Activated CD8-positive, alpha-beta T cell treated with anti-CD3 and anti-CD28 coated beads, Interleukin-2, amount 10 ng/mL, durations not matched to agents 7 days and 5 days (primary cell): ENCODE measurements at regions not wholly inside any gene's neighbourhood (a gene's known extent, or its start where the extent isn't known, plus 50 kb on each side); places are given as distances from the start of the nearest gene placed in this dataset.
"Not testable (repeated sequence)": the region's sequence is repeated elsewhere in the genome, so short reads cannot be mapped to it uniquely, and the experiment has no call there.

Experiments
- ATAC-seq: fragments of 150-1000 bp; cut with Tn5 transposase; one replicate; pipeline ENCODE4 v1.10.0; 2021; ENCODE audit warnings: moderate library complexity
- CTCF ChIA-PET: fragments of 350-600 bp; sonication (Branson Sonifier 250); formaldehyde crosslinking; loops from one replicate; lab custom pipeline; 2021; ENCODE audit warnings: antibody characterized with exemption; lab: Charles Lee
- POLR2A ChIA-PET: fragments of 350-600 bp; sonication (Branson Sonifier 250); formaldehyde crosslinking; loops from one replicate; lab custom pipeline; 2021; ENCODE audit warnings: antibody characterized with exemption; lab: Charles Lee
- DNase-seq: peaks from one replicate; pipeline ENCODE4 v3.0.0-alpha.2; 2020
- H3K27ac Mint-ChIP-seq: one replicate; pipeline ENCODE4 v1.8.0; 2021; ENCODE audit warnings: mild to moderate bottlenecking, mixed read lengths
- H3K27me3 Mint-ChIP-seq: one replicate; pipeline ENCODE4 v1.8.0; 2021; ENCODE audit warnings: low read depth, mixed read lengths
- H3K36me3 Mint-ChIP-seq: one replicate; pipeline ENCODE4 v1.8.0; 2021; ENCODE audit warnings: low read depth, mixed read lengths
- H3K4me1 Mint-ChIP-seq: one replicate; pipeline ENCODE4 v1.8.0; 2021; ENCODE audit warnings: low read depth, mixed read lengths
- H3K4me3 Mint-ChIP-seq: one replicate; pipeline ENCODE4 v1.8.0; 2021; ENCODE audit warnings: mild to moderate bottlenecking, mixed read lengths
- H3K9me3 Mint-ChIP-seq: one replicate; pipeline ENCODE4 v1.8.0; 2022; ENCODE audit warnings: mixed read lengths; ENCODE audit not compliant: insufficient read depth

DNA sequence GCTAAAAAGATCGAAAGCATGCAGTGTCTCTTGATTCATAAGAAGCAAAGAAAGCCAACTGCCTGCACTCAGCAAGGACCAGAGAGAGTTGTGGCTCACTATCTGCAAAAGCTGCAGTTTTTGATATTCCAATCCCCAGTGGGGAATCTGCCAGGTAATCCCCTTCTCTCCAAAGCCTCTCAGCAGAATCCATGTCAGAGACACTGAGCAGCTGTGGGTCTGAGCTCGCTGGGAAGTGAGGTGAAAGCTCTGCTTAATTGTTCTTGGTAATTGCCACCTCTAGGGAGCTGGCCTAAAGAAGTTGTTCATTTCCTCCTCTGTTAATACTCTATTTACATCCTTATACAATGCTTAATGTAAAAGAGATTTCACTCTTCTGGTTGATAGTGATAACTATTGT is 261.3 kb upstream of the LRRC4C start:
- Mint-ChIP-seq H3K4me3 (no peak overlapping the region), H3K27ac (no peak overlapping the region)

DNA sequence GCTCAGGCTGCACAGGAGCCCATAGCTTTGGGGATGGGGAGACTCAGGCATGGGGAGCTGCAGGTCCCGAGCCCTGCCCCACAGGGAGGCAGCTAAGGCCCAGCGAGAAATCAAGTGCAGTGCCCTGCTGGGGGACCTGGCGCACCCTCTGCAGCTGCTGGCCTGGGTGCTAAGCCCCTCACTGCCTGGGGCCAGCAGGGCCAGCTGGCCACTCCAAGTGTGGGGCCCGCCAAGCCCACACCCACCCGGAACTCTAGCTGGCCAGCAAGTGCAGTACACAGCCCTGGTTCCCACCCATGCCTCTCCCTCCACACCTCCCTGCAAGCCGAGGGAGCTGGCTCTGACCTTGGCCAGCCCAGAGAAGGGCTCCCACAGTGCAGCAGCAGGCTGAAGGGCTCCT is 268.7 kb upstream of the LRRC4C start:
- H3K4me1 Mint-ChIP-seq, DNase-seq, CTCF ChIA-PET, ATAC-seq, H3K4me3 Mint-ChIP-seq, H3K36me3 Mint-ChIP-seq, H3K27me3 Mint-ChIP-seq, H3K27ac Mint-ChIP-seq, POLR2A ChIA-PET: not testable (repeated sequence)
- peaks cover 17% of the 10 kb centered on the region for H3K9me3 Mint-ChIP-seq

More for the DNA sequence above, 261.3 kb upstream of the LRRC4C start:
- peaks cover 24% of the 10 kb centered on the region for H3K9me3 Mint-ChIP-seq
- H3K4me1 Mint-ChIP-seq = no peaks in the 10 kb centered on the region
- H3K36me3 Mint-ChIP-seq = no peaks in the 10 kb centered on the region
- ChIA-PET POLR2A (no interaction called here), CTCF (no interaction called here)
- ATAC-seq (no peak), DNase-seq (no peak)
- no peaks in the 10 kb centered on the region for H3K27me3 Mint-ChIP-seq

DNA sequence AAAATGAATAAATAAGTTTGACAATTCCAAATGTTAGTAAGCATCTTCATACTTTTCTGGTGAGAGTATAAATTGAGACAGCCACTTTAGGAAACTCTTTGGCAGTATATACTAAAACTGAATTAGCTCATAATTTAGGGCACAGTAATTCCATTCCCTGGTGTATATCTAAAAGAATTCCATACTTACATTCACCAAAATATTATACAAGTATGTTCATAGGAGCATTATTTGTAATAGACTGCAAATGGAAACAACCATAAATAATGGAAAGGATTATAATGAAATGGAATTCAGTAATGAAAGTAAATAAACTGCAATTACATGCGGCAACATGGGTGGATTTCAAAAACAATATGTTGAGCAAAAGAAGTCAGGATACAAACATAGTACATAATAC is 315.8 kb upstream of the LRRC4C start:
- Mint-ChIP-seq H3K27ac (no peak overlapping the region), H3K36me3 (no peaks in the 10 kb centered on the region), H3K27me3 (no peaks in the 10 kb centered on the region), H3K4me1 (no peaks in the 10 kb centered on the region), H3K9me3 (peaks cover 12% of the 10 kb centered on the region), H3K4me3 (no peak overlapping the region)
- ChIA-PET POLR2A (no interaction called here), CTCF (no interaction called here)
- ATAC-seq = no peak
- no peak for DNase-seq

DNA sequence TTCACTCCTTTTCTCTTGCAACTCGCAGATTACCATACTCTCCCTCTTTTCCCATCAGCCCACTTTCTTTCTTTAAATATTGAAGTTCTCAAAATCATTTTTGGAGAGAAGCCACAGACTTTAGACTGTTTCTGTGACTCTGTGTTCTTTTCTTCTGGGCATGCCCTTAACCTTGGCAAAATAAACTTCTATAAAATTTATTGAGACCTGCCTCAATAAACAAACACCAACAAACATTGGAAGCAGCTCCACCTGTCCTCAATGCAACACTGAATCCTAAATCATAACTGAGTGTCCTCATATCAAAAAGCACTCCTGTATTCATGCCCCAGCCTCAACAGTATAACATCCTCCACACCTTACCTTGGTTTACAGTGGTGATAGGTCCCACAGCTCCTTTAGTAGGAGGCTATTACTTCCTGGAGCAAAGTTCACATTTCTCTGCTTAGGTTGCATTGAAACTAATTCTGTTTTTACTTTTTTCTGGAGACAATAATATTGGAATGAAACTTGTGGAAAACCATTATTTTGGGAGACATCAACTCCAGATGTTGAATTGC is 320.0 kb upstream of the LRRC4C start:
- ChIA-PET POLR2A (no interaction called here), CTCF (no interaction called here)
- peaks cover 15% of the 10 kb centered on the region for H3K9me3 Mint-ChIP-seq
- no peak overlapping the region for H3K27ac Mint-ChIP-seq
- H3K36me3 Mint-ChIP-seq = no peaks in the 10 kb centered on the region
- H3K4me1 Mint-ChIP-seq = no peaks in the 10 kb centered on the region
- no peak overlapping the region for H3K4me3 Mint-ChIP-seq
- ATAC-seq (no peak), DNase-seq (no peak)
- H3K27me3 Mint-ChIP-seq = no peaks in the 10 kb centered on the region

DNA sequence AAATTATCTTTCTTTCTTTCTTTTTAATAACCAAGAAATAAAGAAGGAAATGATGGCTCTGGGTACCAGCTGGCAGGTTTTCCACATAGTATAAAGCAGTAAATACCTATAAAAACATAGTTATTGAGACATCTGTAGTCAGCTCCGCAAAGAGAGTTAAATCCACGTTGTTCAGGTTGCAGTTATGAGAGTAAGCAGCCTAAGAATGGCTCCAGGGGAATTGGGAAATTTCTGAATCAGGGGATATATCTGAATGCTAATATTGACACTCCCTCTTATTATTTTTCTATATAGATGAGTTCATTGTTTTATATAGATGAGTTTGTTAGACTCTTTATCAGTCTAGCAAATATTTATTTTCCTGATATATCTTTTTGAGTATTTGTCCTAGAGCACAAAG is 322.0 kb upstream of the LRRC4C start:
- POLR2A ChIA-PET = no interaction called here
- Mint-ChIP-seq H3K4me3 (no peak overlapping the region), H3K27ac (no peak overlapping the region), H3K27me3 (no peaks in the 10 kb centered on the region), H3K36me3 (no peaks in the 10 kb centered on the region), H3K9me3 (peaks cover 10% of the 10 kb centered on the region), H3K4me1 (no peaks in the 10 kb centered on the region)
- ATAC-seq = no peak
- no peak for DNase-seq
- CTCF ChIA-PET = no interaction called here

DNA sequence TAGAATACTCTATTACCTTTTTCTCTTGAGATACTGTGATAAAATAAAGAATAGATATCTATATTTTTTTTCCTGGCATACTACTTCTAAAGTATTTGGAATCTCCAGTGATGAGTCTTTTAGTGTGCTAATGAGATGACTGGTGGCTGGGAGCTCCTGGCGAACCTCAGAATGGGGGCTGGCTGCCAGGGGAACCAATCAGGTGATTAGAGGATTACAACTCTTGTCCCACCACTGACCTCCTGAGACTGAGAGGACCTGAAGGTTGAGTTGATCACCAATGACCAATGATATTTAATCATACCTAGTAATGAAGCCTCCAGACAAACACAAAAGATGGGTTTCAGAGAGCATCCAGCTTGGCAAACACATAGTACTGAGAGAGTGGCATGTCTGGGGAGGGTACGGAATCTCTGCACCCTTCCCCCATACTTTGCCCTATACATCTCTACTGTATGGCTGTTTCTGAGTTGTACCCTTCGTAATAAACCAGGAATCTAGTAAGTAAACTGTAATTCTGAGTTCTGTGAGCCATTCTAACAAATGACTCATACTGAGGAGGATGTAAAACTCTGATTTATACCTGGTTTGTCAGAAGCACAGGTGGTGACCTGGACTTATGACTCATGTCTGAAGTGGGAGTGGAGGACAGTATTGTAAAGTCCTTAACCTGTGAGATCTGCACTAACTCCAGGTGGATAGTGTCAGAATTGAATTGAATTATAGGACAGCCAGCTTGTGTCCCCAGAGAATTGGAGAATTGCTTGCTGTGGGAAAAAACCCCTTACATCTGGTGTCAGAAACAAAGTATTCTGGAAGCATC is 325.3 kb upstream of the LRRC4C start:
- POLR2A ChIA-PET = no interaction called here
- ATAC-seq (no peak), DNase-seq (no peak)
- CTCF ChIA-PET = no interaction called here
- Mint-ChIP-seq H3K36me3 (no peaks in the 10 kb centered on the region), H3K27ac (no peak overlapping the region), H3K27me3 (no peaks in the 10 kb centered on the region), H3K4me3 (no peak overlapping the region), H3K9me3 (peaks cover 11% of the 10 kb centered on the region), H3K4me1 (no peaks in the 10 kb centered on the region)

DNA sequence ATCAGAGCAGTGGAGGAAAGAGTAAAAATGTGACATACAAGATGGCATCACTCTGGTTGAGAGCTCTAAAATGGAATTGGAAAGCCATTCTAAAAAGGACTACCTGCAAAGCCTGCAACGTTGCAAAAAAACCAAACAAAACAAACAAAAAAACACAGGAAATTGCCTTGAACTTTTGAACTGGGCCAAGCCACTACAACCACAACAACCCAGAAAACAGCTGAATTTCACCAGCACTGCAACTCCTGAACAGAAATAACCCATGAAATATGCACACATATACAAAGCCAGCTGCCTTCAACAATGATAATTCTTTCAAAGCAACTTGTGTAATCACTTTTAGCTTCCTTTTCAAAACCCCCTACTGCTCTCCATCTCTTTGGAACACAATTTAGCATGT is 326.6 kb upstream of the LRRC4C start:
- no peak overlapping the region for H3K27ac Mint-ChIP-seq
- H3K36me3 Mint-ChIP-seq = no peaks in the 10 kb centered on the region
- ChIA-PET CTCF (no interaction called here), POLR2A (no interaction called here)
- H3K4me3 Mint-ChIP-seq = no peak overlapping the region
- H3K9me3 Mint-ChIP-seq = peaks cover 11% of the 10 kb centered on the region
- no peaks in the 10 kb centered on the region for H3K27me3 Mint-ChIP-seq
- DNase-seq (no peak), ATAC-seq (no peak)
- no peaks in the 10 kb centered on the region for H3K4me1 Mint-ChIP-seq

DNA sequence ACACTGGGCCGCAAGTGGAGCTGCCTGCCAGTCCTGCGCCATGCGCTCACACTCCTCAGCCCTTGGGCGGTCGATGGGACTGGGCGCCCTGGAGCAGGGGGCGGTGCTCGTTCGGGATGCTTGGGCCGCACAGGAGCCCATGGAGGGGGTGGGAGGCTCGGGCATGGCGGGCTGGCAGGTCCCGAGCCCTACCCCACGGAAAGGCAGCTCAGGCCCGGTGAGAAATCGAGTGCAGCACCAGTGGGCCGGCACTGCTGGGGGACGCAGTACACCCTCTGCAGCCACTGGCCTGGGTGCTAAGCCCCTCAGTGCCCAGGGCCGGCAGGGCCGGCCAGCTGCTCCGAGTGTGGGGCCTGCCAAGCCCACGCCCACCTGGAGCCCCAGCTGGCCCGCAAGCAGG is 328.7 kb upstream of the LRRC4C start:
- H3K27ac Mint-ChIP-seq = no peak overlapping the region
- ATAC-seq (no peak), DNase-seq (no peak)
- no peak overlapping the region for H3K4me3 Mint-ChIP-seq
- peaks cover 4% of the 10 kb centered on the region for H3K9me3 Mint-ChIP-seq
- H3K27me3 Mint-ChIP-seq = no peaks in the 10 kb centered on the region
- H3K36me3 Mint-ChIP-seq = no peaks in the 10 kb centered on the region
- ChIA-PET CTCF (no interaction called here), POLR2A (no interaction called here)
- no peaks in the 10 kb centered on the region for H3K4me1 Mint-ChIP-seq

DNA sequence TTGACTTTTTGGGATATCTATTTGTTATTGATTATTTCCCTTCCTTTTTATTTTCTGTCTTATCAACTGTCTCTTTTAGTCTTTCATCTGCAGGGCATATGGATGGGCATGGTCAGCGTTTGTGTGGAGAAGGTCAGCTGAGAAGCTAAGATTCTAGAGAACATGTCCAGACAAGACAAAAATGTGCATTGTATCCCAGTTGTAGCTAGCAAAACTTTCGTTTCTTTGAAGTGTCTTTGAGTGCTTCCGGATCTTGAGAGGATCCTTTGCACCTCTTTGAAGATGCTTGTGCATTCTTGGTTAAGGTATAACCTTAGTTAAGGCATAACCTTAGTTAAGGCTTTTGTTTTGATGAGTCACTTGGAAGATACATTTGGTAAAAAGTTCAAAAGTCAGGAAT is 329.9 kb upstream of the LRRC4C start:
- H3K9me3 Mint-ChIP-seq = peaks cover 4% of the 10 kb centered on the region
- no peak overlapping the region for H3K4me3 Mint-ChIP-seq
- DNase-seq (no peak), ATAC-seq (no peak)
- H3K4me1 Mint-ChIP-seq = no peaks in the 10 kb centered on the region
- H3K36me3 Mint-ChIP-seq = no peaks in the 10 kb centered on the region
- H3K27me3 Mint-ChIP-seq = no peaks in the 10 kb centered on the region
- CTCF ChIA-PET = no interaction called here
- POLR2A ChIA-PET = no interaction called here
- no peak overlapping the region for H3K27ac Mint-ChIP-seq

DNA sequence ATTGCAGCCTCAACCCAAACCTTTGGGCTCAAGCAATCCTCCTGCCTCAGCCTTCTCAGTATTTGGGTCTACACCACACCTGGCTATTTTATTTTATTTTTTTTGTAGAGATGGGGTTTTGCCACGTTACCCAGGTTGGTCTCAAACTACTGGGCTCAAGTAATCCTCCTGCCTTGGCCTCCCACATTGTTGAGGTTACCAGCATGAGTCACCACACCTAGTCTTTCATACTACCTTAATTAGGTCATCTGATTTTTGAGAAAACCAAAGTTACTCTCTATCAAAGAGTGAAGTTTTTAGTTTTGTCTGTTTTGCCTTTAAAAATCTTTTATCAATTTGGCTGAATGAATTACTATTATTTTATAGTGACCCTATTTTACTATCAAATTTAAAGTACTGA is 335.6 kb upstream of the LRRC4C start:
- Mint-ChIP-seq H3K36me3 (no peaks in the 10 kb centered on the region), H3K4me1 (no peaks in the 10 kb centered on the region), H3K27me3 (no peaks in the 10 kb centered on the region), H3K27ac (no peak overlapping the region), H3K4me3 (no peak overlapping the region), H3K9me3 (peaks cover 13% of the 10 kb centered on the region)
- no peak for ATAC-seq
- DNase-seq = no peak
- ChIA-PET CTCF (no interaction called here), POLR2A (no interaction called here)

DNA sequence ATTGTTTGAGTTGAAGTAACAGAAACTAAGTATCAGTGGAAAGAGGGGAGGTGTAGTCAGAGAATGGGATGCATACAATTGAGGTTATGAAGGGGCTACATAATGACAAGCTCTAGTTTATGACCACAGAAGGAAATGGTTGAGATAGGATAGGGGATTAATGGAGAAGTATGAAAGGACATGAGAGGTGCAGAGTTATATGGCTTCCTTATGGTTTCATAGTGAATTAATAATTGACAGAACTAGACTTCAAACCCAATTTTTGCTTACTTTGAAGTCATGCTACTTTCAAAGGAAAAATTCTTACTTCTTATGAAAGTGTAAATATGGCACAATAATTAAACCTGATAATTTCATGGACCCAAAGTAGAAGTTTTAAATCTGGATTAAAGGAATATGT is 340.3 kb upstream of the LRRC4C start:
- POLR2A ChIA-PET = no interaction called here
- no peak for DNase-seq
- H3K9me3 Mint-ChIP-seq = peaks cover 20% of the 10 kb centered on the region
- no peaks in the 10 kb centered on the region for H3K27me3 Mint-ChIP-seq
- no peaks in the 10 kb centered on the region for H3K4me1 Mint-ChIP-seq
- ATAC-seq = no peak
- CTCF ChIA-PET = no interaction called here
- no peaks in the 10 kb centered on the region for H3K36me3 Mint-ChIP-seq
- H3K27ac Mint-ChIP-seq = no peak overlapping the region
- H3K4me3 Mint-ChIP-seq = no peak overlapping the region

DNA sequence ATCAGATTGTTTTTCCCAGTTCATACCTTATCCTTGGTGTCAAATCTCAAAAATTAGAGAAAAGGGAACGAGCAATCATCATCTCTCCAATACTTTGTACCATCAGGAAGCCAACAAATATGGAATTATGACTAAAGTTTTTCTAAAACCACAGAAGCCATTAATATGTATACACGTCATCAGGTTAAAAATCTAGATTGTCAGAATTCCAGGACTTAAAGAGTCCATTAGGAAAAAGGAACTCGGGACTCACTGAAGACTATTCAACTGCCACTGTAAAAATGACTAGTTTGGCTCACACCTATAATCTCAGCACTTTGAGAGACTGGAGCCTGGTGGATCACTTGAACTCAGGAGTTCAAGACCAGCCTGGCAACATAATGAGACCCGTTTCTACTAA is 344.4 kb upstream of the LRRC4C start:
- no peaks in the 10 kb centered on the region for H3K36me3 Mint-ChIP-seq
- ATAC-seq (no peak), DNase-seq (no peak)
- H3K9me3 Mint-ChIP-seq = peaks cover 21% of the 10 kb centered on the region
- H3K27ac Mint-ChIP-seq = no peak overlapping the region
- H3K4me1 Mint-ChIP-seq = no peaks in the 10 kb centered on the region
- ChIA-PET CTCF (no interaction called here), POLR2A (no interaction called here)
- no peaks in the 10 kb centered on the region for H3K27me3 Mint-ChIP-seq
- no peak overlapping the region for H3K4me3 Mint-ChIP-seq

DNA sequence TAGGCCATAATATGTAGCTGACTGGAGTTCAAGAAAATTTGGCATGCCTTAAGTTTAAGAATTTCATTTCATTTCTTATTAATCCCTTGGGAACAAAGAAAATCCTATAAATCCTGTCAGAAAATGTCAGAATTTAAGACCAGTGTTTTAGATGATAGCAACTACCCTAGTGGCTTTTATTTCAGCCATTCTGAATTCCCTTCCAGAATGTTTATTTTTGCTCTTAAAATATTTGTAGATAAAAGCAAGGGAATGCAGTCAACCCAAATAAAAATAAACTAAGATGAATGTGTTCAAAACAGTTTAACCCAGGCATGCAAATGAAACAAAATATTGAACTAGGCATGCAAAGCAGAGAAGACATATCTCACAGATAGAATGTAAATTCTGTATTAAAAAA is 356.9 kb upstream of the LRRC4C start:
- POLR2A ChIA-PET = no interaction called here
- H3K27me3 Mint-ChIP-seq = no peaks in the 10 kb centered on the region
- CTCF ChIA-PET = no interaction called here
- H3K36me3 Mint-ChIP-seq = no peaks in the 10 kb centered on the region
- no peak overlapping the region for H3K27ac Mint-ChIP-seq
- no peak for DNase-seq
- H3K4me3 Mint-ChIP-seq = no peak overlapping the region
- peaks cover 10% of the 10 kb centered on the region for H3K9me3 Mint-ChIP-seq
- H3K4me1 Mint-ChIP-seq = no peaks in the 10 kb centered on the region
- no peak for ATAC-seq
